ENCODE measurements at regions not wholly inside any gene's neighbourhood (a gene's known extent, or its start where the extent isn't known, plus 50 kb on each side); places are given as distances from the start of the nearest gene placed in this dataset.

- no peak overlapping the region for H3K27ac ChIP-seq (replicated peaks)
- intact Hi-C loops (cut with micrococcal nuclease): no loop called here
Measured at GRCh38 chr19:28907534-28907933, 305.4 kb downstream of the UQCRFS1 start.

GRCh38 chr19:28905996-28906395, 307.0 kb downstream of the UQCRFS1 start:
- H3K27me3 ChIP-seq (ENCODE audit: low read depth): no peaks in the 10 kb centered on the region
- no peak overlapping the region for H3K27ac ChIP-seq (replicated peaks)
- no peak for TF ChIP-seq CTCF (IDR thresholded peaks at IDR 0.05; ENCODE audit: borderline replicate concordance)
- H3K4me1 ChIP-seq: peaks cover 9% of the 10 kb centered on the region
- intact Hi-C loops (cut with micrococcal nuclease): no loop called here
- DNase-seq: no peak
- no peaks in the 10 kb centered on the region for H3K9me3 ChIP-seq (replicated peaks)
- H3K36me3 ChIP-seq: no peaks in the 10 kb centered on the region
- H3K4me3 ChIP-seq: no peak overlapping the region

More at GRCh38 chr19:28907534-28907933, 305.4 kb downstream of the UQCRFS1 start:
- H3K36me3 ChIP-seq: no peaks in the 10 kb centered on the region
- no peak for DNase-seq
- H3K4me1 ChIP-seq: peaks cover 9% of the 10 kb centered on the region
- no peaks in the 10 kb centered on the region for H3K9me3 ChIP-seq (replicated peaks)
- peaks cover 9% of the 10 kb centered on the region for H3K27me3 ChIP-seq (ENCODE audit: low read depth)
- TF ChIP-seq CTCF (IDR thresholded peaks at IDR 0.05; ENCODE audit: borderline replicate concordance): no peak
- H3K4me3 ChIP-seq: no peak overlapping the region

GRCh38 chr19:28899703-28900102, 313.2 kb downstream of the UQCRFS1 start:
- Histone ChIP-seq H3K4me1 (no peaks in the 10 kb centered on the region), H3K9me3 (replicated peaks) (no peaks in the 10 kb centered on the region), H3K36me3 (no peaks in the 10 kb centered on the region), H3K4me3 (no peak overlapping the region), H3K27me3 (ENCODE audit: low read depth) (no peaks in the 10 kb centered on the region), H3K27ac (replicated peaks) (no peak overlapping the region)
- intact Hi-C loops (cut with micrococcal nuclease): no loop called here
- no peak for TF ChIP-seq CTCF (IDR thresholded peaks at IDR 0.05; ENCODE audit: borderline replicate concordance)
- DNase-seq: no peak

GRCh38 chr19:28898249-28898648, 314.7 kb downstream of the UQCRFS1 start:
- no peaks in the 10 kb centered on the region for H3K27me3 ChIP-seq (ENCODE audit: low read depth)
- peaks cover 7% of the 10 kb centered on the region for H3K4me1 ChIP-seq
- no peaks in the 10 kb centered on the region for H3K36me3 ChIP-seq
- intact Hi-C loops (cut with micrococcal nuclease): no loop called here
- no peaks in the 10 kb centered on the region for H3K9me3 ChIP-seq (replicated peaks)
- no peak for DNase-seq
- no peak overlapping the region for H3K4me3 ChIP-seq
- no peak overlapping the region for H3K27ac ChIP-seq (replicated peaks)
- TF ChIP-seq CTCF (IDR thresholded peaks at IDR 0.05; ENCODE audit: borderline replicate concordance): no peak

GRCh38 chr19:28889941-28890670, 322.8 kb downstream of the UQCRFS1 start:
- no peak overlapping the region for H3K4me3 ChIP-seq
- DNase-seq: no peak
- intact Hi-C loops (cut with micrococcal nuclease): no loop called here
- peaks cover 4% of the 10 kb centered on the region for H3K27me3 ChIP-seq (ENCODE audit: low read depth)
- no peak overlapping the region for H3K27ac ChIP-seq (replicated peaks)
- peaks cover 16% of the 10 kb centered on the region for H3K4me1 ChIP-seq
- no peak for TF ChIP-seq CTCF (IDR thresholded peaks at IDR 0.05; ENCODE audit: borderline replicate concordance)
- no peaks in the 10 kb centered on the region for H3K9me3 ChIP-seq (replicated peaks)
- H3K36me3 ChIP-seq: no peaks in the 10 kb centered on the region

All from left ventricle myocardium inferior (tissue), 1 donor.